ENCODE measurements at regions not wholly inside any gene's neighbourhood (a gene's known extent, or its start where the extent isn't known, plus 50 kb on each side); places are given as distances from the start of the nearest gene placed in this dataset.

GRCh38 chr5:161235569-161235968 lies 311.0 kb downstream of the GABRB2 start:
- DNase-seq, result no peak

GRCh38 chr5:161233553-161233952 lies 313.0 kb downstream of the GABRB2 start:
- no peak for DNase-seq

- peak; percentile 76 to 89 for DNase-seq
These were observed 316.3 kb downstream of the GABRB2 start for GRCh38 chr5:161230221-161230620.

GRCh38 chr5:161219816-161220215 lies 326.7 kb downstream of the GABRB2 start:
- DNase-seq, result no peak

GRCh38 chr5:161216877-161217276 lies 329.6 kb downstream of the GABRB2 start:
- DNase-seq, result no peak

- no peak for DNase-seq
These were observed 334.3 kb downstream of the GABRB2 start for GRCh38 chr5:161212123-161212712.

- no peak for DNase-seq
These were observed 345.0 kb downstream of the GABRB2 start for GRCh38 chr5:161201558-161201957.

GRCh38 chr5:161190778-161191177 lies 338.8 kb upstream of the ATP10B start:
- DNase-seq, result no peak

GRCh38 chr5:161190086-161190485 lies 338.1 kb upstream of the ATP10B start:
- DNase-seq, result no peak

GRCh38 chr5:161189452-161189851 lies 337.4 kb upstream of the ATP10B start:
- no peak for DNase-seq

- DNase-seq, result no peak
These were observed 331.5 kb upstream of the ATP10B start for GRCh38 chr5:161183559-161183958.

GRCh38 chr5:161176221-161176620 lies 324.2 kb upstream of the ATP10B start:
- DNase-seq, result no peak

GRCh38 chr5:161169776-161170175 lies 317.8 kb upstream of the ATP10B start:
- DNase-seq, result no peak

GRCh38 chr5:161167016-161167767 lies 315.2 kb upstream of the ATP10B start:
- DNase-seq, result peak in 1 of 2 experiments; percentile 3

- DNase-seq, result no peak
These were observed 314.1 kb upstream of the ATP10B start for GRCh38 chr5:161165998-161166660.

- DNase-seq, result no peak
These were observed 305.9 kb upstream of the ATP10B start for GRCh38 chr5:161157925-161158324.

- DNase-seq, result no peak
These were observed 303.4 kb upstream of the ATP10B start for GRCh38 chr5:161155451-161155850.

GRCh38 chr5:161152415-161152940 lies 300.5 kb upstream of the ATP10B start:
- DNase-seq, result no peak

- DNase-seq, result no peak
These were observed 298.5 kb upstream of the ATP10B start for GRCh38 chr5:161150441-161150988.

GRCh38 chr5:161149078-161149477 lies 297.1 kb upstream of the ATP10B start:
- DNase-seq, result no peak

- DNase-seq, result no peak
These were observed 286.9 kb upstream of the ATP10B start for GRCh38 chr5:161138751-161139455.

GRCh38 chr5:161134956-161135355 lies 282.9 kb upstream of the ATP10B start:
- no peak for DNase-seq

GRCh38 chr5:161134083-161134482 lies 282.1 kb upstream of the ATP10B start:
- DNase-seq, result no peak
